ENCODE measurements at regions not wholly inside any gene's neighbourhood (a gene's known extent, or its start where the extent isn't known, plus 50 kb on each side); places are given as distances from the start of the nearest gene placed in this dataset.

- no peak overlapping the region for H3K27ac Mint-ChIP-seq (ENCODE audit: low read depth, unreplicated experiment)
- no peak for DNase-seq (ENCODE audit: unreplicated experiment)
- ChIA-PET CTCF (interaction anchor here (1.0 kb wide), 1 partner anchor 1009 kb away, joined by 3 read pairs; no protein-coding TSS in a partner anchor), POLR2A (no interaction called here)
- intact Hi-C loops (cut with micrococcal nuclease) = no loop called here
- peaks cover 17% of the 10 kb centered on the region for H3K27me3 Mint-ChIP-seq (ENCODE audit: insufficient read depth, unreplicated experiment)
- no TSS peak for BruUV-seq (replicated peaks)
- H3K9me3 Mint-ChIP-seq (ENCODE audit: unreplicated experiment) = peaks cover 3% of the 10 kb centered on the region
- TF ChIP-seq CTCF (IDR thresholded peaks at IDR 0.05; ENCODE audit: unreplicated experiment) = no peak
- H3K4me3 Mint-ChIP-seq (ENCODE audit: unreplicated experiment) = no peak overlapping the region
- H3K4me1 Mint-ChIP-seq (ENCODE audit: insufficient read depth, unreplicated experiment) = no peaks in the 10 kb centered on the region
- no peaks in the 10 kb centered on the region for H3K36me3 Mint-ChIP-seq (ENCODE audit: insufficient read depth, unreplicated experiment)
These were observed 508.3 kb upstream of the CCNG1 start for GRCh38 chr5:162929104-162929503.

GRCh38 chr5:162931501-162931900 is 505.9 kb upstream of the CCNG1 start:
- H3K27ac Mint-ChIP-seq (ENCODE audit: low read depth, unreplicated experiment) = no peak overlapping the region
- H3K4me1 Mint-ChIP-seq (ENCODE audit: insufficient read depth, unreplicated experiment) = no peaks in the 10 kb centered on the region
- no peaks in the 10 kb centered on the region for H3K36me3 Mint-ChIP-seq (ENCODE audit: insufficient read depth, unreplicated experiment)
- peaks cover 15% of the 10 kb centered on the region for H3K9me3 Mint-ChIP-seq (ENCODE audit: unreplicated experiment)
- DNase-seq (ENCODE audit: unreplicated experiment) = no peak
- ChIA-PET CTCF (interaction anchor here (0.7 kb wide), 1 partner anchor 11 kb away, joined by 3 read pairs; no protein-coding TSS in a partner anchor), POLR2A (no interaction called here)
- intact Hi-C loops (cut with micrococcal nuclease) = no loop called here
- TF ChIP-seq CTCF (IDR thresholded peaks at IDR 0.05; ENCODE audit: unreplicated experiment) = no peak
- no peak overlapping the region for H3K4me3 Mint-ChIP-seq (ENCODE audit: unreplicated experiment)
- H3K27me3 Mint-ChIP-seq (ENCODE audit: insufficient read depth, unreplicated experiment) = peaks cover 17% of the 10 kb centered on the region
- BruUV-seq (replicated peaks) = no TSS peak

DNA sequence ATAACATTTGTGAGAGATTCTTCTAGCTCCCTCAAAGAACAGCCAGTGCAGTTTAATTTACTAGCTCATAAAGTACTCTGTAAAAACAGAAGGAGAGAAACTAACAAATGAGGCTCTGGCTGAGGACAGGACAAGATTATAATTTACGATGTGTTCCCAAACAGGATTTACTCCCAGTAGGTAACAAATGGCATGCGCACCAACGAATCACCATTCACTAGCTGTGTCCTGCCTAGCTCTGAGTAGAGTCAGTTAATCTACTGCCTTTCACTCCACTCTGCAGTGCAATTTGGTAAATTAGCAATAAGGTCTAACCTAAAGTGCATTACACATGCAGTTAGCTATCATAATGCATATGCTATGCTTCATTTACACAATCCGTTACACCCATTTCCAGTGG is 497.4 kb upstream of the CCNG1 start:
- H3K36me3 Mint-ChIP-seq (ENCODE audit: insufficient read depth, unreplicated experiment) = no peaks in the 10 kb centered on the region
- intact Hi-C loops (cut with micrococcal nuclease) = no loop called here
- DNase-seq (ENCODE audit: unreplicated experiment) = no peak

DNA sequence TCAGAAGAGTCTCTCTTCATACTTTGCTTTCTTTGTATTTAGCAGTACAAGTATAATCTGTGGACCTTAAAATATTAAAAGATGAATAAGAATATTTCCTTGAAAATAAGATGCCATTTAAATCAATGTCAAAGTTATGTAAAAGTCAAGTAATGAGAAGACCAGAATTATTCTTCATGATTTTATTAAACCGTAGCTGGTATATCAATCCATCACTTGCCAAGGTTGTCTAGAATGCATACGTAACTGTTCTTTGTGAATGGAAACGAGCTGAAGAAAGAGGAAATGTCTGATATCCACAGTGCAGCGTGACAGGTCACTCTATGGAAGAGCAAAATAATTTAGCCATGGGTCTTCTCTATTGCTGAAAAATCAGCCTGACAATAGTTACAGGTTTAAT is 488.7 kb upstream of the CCNG1 start:
- no peaks in the 10 kb centered on the region for H3K9me3 Mint-ChIP-seq (ENCODE audit: unreplicated experiment)
- no peak for TF ChIP-seq CTCF (IDR thresholded peaks at IDR 0.05; ENCODE audit: unreplicated experiment)
- no peak overlapping the region for H3K4me3 Mint-ChIP-seq (ENCODE audit: unreplicated experiment)
- DNase-seq (ENCODE audit: unreplicated experiment) = no peak
- peaks cover 6% of the 10 kb centered on the region for H3K4me1 Mint-ChIP-seq (ENCODE audit: insufficient read depth, unreplicated experiment)
- intact Hi-C loops (cut with micrococcal nuclease) = no loop called here
- ChIA-PET CTCF (interaction anchor here (0.6 kb wide), 1 partner anchor 459 kb away, joined by 3 read pairs; no protein-coding TSS in a partner anchor), POLR2A (no interaction called here)
- no peaks in the 10 kb centered on the region for H3K36me3 Mint-ChIP-seq (ENCODE audit: insufficient read depth, unreplicated experiment)
- no TSS peak for BruUV-seq (replicated peaks)
- H3K27ac Mint-ChIP-seq (ENCODE audit: low read depth, unreplicated experiment) = no peak overlapping the region
- H3K27me3 Mint-ChIP-seq (ENCODE audit: insufficient read depth, unreplicated experiment) = peaks cover 42% of the 10 kb centered on the region

More for the DNA sequence above, 497.4 kb upstream of the CCNG1 start:
- H3K4me1 Mint-ChIP-seq (ENCODE audit: insufficient read depth, unreplicated experiment) = no peaks in the 10 kb centered on the region
- CTCF ChIA-PET = interaction anchor here (1.0 to 2.6 kb wide), 4 partner anchors 66 to 408 kb away, joined by 4 to 8 read pairs (median 4); no protein-coding TSS in a partner anchor
- BruUV-seq (replicated peaks) = no TSS peak
- H3K4me3 Mint-ChIP-seq (ENCODE audit: unreplicated experiment) = no peak overlapping the region
- peaks cover 3% of the 10 kb centered on the region for H3K9me3 Mint-ChIP-seq (ENCODE audit: unreplicated experiment)
- no peak for TF ChIP-seq CTCF (IDR thresholded peaks at IDR 0.05; ENCODE audit: unreplicated experiment)
- H3K27ac Mint-ChIP-seq (ENCODE audit: low read depth, unreplicated experiment) = no peak overlapping the region
- POLR2A ChIA-PET = no interaction called here
- no peaks in the 10 kb centered on the region for H3K27me3 Mint-ChIP-seq (ENCODE audit: insufficient read depth, unreplicated experiment)

All from MCF 10A (cell line).